ENCODE measurements at regions not wholly inside any gene's neighbourhood (a gene's known extent, or its start where the extent isn't known, plus 50 kb on each side); places are given as distances from the start of the nearest gene placed in this dataset.

DNA sequence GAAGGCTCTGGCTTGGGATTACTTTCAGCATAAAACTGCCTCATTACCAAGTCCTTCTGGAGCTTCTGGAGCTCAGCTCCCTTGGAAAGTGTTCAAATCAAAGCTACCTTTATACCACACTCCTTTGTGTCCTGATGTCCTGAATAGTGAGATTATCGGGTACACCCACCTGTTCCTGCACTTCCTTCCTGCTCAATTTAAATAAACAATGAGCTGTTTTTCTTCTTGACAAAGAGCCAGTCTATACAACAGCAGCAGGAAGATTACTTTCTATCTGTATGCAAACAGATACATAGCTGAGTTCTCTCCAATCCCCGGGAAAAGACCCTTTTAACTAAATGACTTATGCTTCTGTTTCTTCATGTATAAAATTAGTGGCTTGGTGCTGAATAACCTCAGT is 258.0 kb upstream of the FMN2 start:
- no peak overlapping the region for H3K4me3 Mint-ChIP-seq
- no peaks in the 10 kb centered on the region for H3K27me3 Mint-ChIP-seq
- ChIA-PET CTCF (no interaction called here), POLR2A (no interaction called here)
- no peak for ATAC-seq
- no peaks in the 10 kb centered on the region for H3K4me1 Mint-ChIP-seq (ENCODE audit: low read depth)
- no peaks in the 10 kb centered on the region for H3K36me3 Mint-ChIP-seq (ENCODE audit: low read depth)
- no peak overlapping the region for H3K27ac Mint-ChIP-seq
- DNase-seq: no peak
- TF ChIP-seq, protein P1, sequence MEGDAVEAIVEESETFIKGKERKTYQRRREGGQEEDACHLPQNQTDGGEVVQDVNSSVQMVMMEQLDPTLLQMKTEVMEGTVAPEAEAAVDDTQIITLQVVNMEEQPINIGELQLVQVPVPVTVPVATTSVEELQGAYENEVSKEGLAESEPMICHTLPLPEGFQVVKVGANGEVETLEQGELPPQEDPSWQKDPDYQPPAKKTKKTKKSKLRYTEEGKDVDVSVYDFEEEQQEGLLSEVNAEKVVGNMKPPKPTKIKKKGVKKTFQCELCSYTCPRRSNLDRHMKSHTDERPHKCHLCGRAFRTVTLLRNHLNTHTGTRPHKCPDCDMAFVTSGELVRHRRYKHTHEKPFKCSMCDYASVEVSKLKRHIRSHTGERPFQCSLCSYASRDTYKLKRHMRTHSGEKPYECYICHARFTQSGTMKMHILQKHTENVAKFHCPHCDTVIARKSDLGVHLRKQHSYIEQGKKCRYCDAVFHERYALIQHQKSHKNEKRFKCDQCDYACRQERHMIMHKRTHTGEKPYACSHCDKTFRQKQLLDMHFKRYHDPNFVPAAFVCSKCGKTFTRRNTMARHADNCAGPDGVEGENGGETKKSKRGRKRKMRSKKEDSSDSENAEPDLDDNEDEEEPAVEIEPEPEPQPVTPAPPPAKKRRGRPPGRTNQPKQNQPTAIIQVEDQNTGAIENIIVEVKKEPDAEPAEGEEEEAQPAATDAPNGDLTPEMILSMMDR (IDR thresholded peaks at IDR 0.05): no peak
- no peaks in the 10 kb centered on the region for H3K9me3 Mint-ChIP-seq
- intact Hi-C loops (cut with micrococcal nuclease): no loop called here

GRCh38 chr1:239835946-239836440 is 255.7 kb upstream of the FMN2 start:
- Mint-ChIP-seq H3K27me3 (no peaks in the 10 kb centered on the region), H3K27ac (no peak overlapping the region), H3K4me3 (no peak overlapping the region), H3K4me1 (ENCODE audit: low read depth) (no peaks in the 10 kb centered on the region), H3K36me3 (ENCODE audit: low read depth) (no peaks in the 10 kb centered on the region), H3K9me3 (no peaks in the 10 kb centered on the region)
- intact Hi-C loops (cut with micrococcal nuclease): no loop called here
- DNase-seq (no peak), ATAC-seq (no peak)
- ChIA-PET POLR2A (no interaction called here), CTCF (no interaction called here)
- TF ChIP-seq, protein P1 (IDR thresholded peaks at IDR 0.05): no peak

DNA sequence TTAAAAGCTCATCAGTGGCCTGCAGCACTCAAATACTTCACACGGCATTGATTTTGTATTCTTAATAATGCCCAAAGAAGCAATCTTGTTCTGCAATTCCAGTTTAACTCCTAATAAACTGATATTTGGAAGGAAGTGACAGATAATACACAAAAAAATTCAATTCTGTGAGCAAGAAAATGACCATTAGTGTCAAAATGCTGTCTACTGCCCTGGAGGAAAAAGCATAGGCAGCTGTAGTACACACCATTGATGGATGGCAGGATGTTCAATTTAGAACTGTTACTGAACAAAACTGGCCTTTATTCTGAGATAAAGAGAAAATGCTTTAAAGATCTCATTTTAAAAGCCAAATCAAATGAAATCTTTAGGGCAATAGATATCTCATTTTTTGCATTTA is 251.3 kb upstream of the FMN2 start:
- DNase-seq: no peak
- ChIA-PET POLR2A (no interaction called here), CTCF (no interaction called here)
- TF ChIP-seq, protein P1 (IDR thresholded peaks at IDR 0.05): no peak
- H3K4me1 Mint-ChIP-seq (ENCODE audit: low read depth): no peaks in the 10 kb centered on the region
- H3K27me3 Mint-ChIP-seq: no peaks in the 10 kb centered on the region
- intact Hi-C loops (cut with micrococcal nuclease): no loop called here
- no peak overlapping the region for H3K27ac Mint-ChIP-seq
- H3K36me3 Mint-ChIP-seq (ENCODE audit: low read depth): no peaks in the 10 kb centered on the region
- no peak overlapping the region for H3K4me3 Mint-ChIP-seq
- no peak for ATAC-seq
- H3K9me3 Mint-ChIP-seq: no peaks in the 10 kb centered on the region

- ChIA-PET POLR2A (no interaction called here), CTCF (no interaction called here)
- intact Hi-C loops (cut with micrococcal nuclease): no loop called here
- H3K27ac Mint-ChIP-seq: no peak overlapping the region
- H3K4me3 Mint-ChIP-seq: no peak overlapping the region
- H3K36me3 Mint-ChIP-seq (ENCODE audit: low read depth): no peaks in the 10 kb centered on the region
- no peaks in the 10 kb centered on the region for H3K4me1 Mint-ChIP-seq (ENCODE audit: low read depth)
- H3K9me3 Mint-ChIP-seq: no peaks in the 10 kb centered on the region
- DNase-seq (no peak), ATAC-seq (no peak)
- no peaks in the 10 kb centered on the region for H3K27me3 Mint-ChIP-seq
- TF ChIP-seq, protein P1 (IDR thresholded peaks at IDR 0.05): no peak
Observed at GRCh38 chr1:239840790-239841189, 250.9 kb upstream of the FMN2 start.

DNA sequence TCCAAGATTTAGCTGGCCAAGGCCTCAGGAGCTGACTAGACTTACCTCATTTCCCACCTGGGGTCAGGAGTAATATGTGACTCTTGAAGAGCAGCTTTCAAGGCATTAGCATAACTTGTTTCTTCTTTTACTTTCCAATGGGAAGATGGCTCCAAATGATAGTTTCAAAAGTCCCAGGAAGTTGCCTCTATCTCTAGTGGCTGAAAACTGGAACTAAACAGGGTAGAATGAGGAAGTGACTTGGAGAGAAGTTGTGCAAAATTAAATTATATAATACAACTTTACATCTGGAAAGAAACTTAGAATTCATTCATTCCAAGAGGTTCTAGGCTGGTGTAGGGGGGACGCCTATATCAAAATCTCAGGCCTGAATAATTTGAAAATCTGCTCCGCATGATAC is 250.1 kb upstream of the FMN2 start:
- ATAC-seq: no peak
- intact Hi-C loops (cut with micrococcal nuclease): no loop called here
- no peaks in the 10 kb centered on the region for H3K4me1 Mint-ChIP-seq (ENCODE audit: low read depth)
- CTCF ChIA-PET: no interaction called here
- no peaks in the 10 kb centered on the region for H3K36me3 Mint-ChIP-seq (ENCODE audit: low read depth)
- TF ChIP-seq, protein P1 (IDR thresholded peaks at IDR 0.05): no peak
- H3K27me3 Mint-ChIP-seq: no peaks in the 10 kb centered on the region
- no peak for DNase-seq
- H3K4me3 Mint-ChIP-seq: no peak overlapping the region
- POLR2A ChIA-PET: no interaction called here
- no peak overlapping the region for H3K27ac Mint-ChIP-seq
- no peaks in the 10 kb centered on the region for H3K9me3 Mint-ChIP-seq

Data from activated CD8-positive, alpha-beta T cell treated with anti-CD3 and anti-CD28 coated beads for 36 hours (primary cell).